HL-60 (cell line): ENCODE measurements at regions not wholly inside any gene's neighbourhood (a gene's known extent, or its start where the extent isn't known, plus 50 kb on each side); places are given as distances from the start of the nearest gene placed in this dataset.

Source experiments
- POLR2AphosphoS5 ChIP-seq: IDR thresholded peaks from 2 replicates; pipeline ENCODE4 v1.6.1; 2012; ENCODE audit warnings: low read depth
- TF ChIP-seq, protein P1 (sequence below): IDR thresholded peaks from one replicate; pipeline ENCODE4 v1.5.1; 2011; ENCODE audit warnings: low read length, control low read depth, inconsistent platforms; ENCODE audit not compliant: insufficient read depth

GRCh38 chr6:8845690-8846089, 410.3 kb upstream of the SLC35B3 start:
- TF ChIP-seq, protein P1, sequence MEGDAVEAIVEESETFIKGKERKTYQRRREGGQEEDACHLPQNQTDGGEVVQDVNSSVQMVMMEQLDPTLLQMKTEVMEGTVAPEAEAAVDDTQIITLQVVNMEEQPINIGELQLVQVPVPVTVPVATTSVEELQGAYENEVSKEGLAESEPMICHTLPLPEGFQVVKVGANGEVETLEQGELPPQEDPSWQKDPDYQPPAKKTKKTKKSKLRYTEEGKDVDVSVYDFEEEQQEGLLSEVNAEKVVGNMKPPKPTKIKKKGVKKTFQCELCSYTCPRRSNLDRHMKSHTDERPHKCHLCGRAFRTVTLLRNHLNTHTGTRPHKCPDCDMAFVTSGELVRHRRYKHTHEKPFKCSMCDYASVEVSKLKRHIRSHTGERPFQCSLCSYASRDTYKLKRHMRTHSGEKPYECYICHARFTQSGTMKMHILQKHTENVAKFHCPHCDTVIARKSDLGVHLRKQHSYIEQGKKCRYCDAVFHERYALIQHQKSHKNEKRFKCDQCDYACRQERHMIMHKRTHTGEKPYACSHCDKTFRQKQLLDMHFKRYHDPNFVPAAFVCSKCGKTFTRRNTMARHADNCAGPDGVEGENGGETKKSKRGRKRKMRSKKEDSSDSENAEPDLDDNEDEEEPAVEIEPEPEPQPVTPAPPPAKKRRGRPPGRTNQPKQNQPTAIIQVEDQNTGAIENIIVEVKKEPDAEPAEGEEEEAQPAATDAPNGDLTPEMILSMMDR = no peak
- no peak for TF ChIP-seq POLR2AphosphoS5
